ENCODE measurements at regions not wholly inside any gene's neighbourhood (a gene's known extent, or its start where the extent isn't known, plus 50 kb on each side); places are given as distances from the start of the nearest gene placed in this dataset.

DNA sequence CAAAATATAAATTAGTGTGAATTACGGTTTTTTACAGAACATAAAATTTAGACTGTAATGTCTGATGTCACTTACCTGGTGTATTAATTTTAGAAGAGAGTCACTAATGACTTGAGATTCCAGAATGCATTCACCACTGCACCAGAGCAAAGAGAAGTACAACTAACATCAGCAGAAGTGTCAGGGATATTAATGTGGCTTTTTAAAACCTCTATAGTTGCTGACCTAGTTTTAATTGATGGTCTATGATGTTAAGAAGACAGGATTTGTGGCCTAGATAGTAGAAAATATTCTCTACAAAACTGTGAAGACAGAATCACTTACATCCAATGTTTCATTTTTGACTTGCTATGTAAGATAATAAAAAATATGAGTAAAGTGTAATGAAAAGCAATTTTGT is 1181.6 kb downstream of the RAPGEF2 start:
- H3K4me2 ChIP-seq (ENCODE audit: insufficient read depth in 1 of 2, low read depth in 2 of 2, low read length in 2 of 2): no peak overlapping the region
- H3K9ac ChIP-seq (replicated peaks in 1 of 4; ENCODE audit: extremely low read depth in 1 of 4, low read depth in 3 of 4, low read length in 3 of 4): no peak overlapping the region
- no peaks in the 10 kb centered on the region for H3K79me2 ChIP-seq (ENCODE audit: control insufficient read depth in 1 of 2, insufficient read depth in 2 of 2, low read length in 2 of 2)
- ChIA-PET CTCF (ENCODE audit: partially characterized antibody) (no interaction called here), POLR2A (ENCODE audit: partially characterized antibody) (no interaction called here)
- H3K14ac ChIP-seq (ENCODE audit: insufficient read length): no peak overlapping the region
- no peak overlapping the region for H2BK120ac ChIP-seq (replicated peaks; ENCODE audit: low read depth, low read length)
- H3K23me2 ChIP-seq (ENCODE audit: low read depth, low read length): no peaks in the 10 kb centered on the region
- H3K36me3 ChIP-seq (ENCODE audit: control insufficient read depth in 2 of 4, insufficient read depth in 4 of 4, low read length in 3 of 4): no peaks in the 10 kb centered on the region
- H4K5ac ChIP-seq (ENCODE audit: insufficient read length, low read depth, low read length): no peak overlapping the region
- H2AK5ac ChIP-seq (ENCODE audit: low read depth, low read length): no peak overlapping the region
- no peaks in the 10 kb centered on the region for H3K4me1 ChIP-seq (replicated peaks in 1 of 4; ENCODE audit: control insufficient read depth in 3 of 4, insufficient read depth in 4 of 4, low read length in 3 of 4)
- H3K56ac ChIP-seq (replicated peaks; ENCODE audit: insufficient read length, low read depth, low read length): no peak overlapping the region
- WGBS, 2 experiments (ENCODE audit: extremely low coverage in 1 of 2, insufficient coverage in 1 of 2, insufficient read length in 1 of 2, insufficient replicate concordance in 2 of 2, low coverage in 1 of 2, low lambda C conversion rate in 2 of 2, missing lambda C conversion rate in 1 of 2): 95% methylated on average over 1 of the region's 1 CpG; no CpG with 5 or more reads in 1 of the 2 experiments
- H2BK5ac ChIP-seq (ENCODE audit: low read depth, low read length): no peak overlapping the region
- H4K8ac ChIP-seq (ENCODE audit: extremely low read depth, insufficient read depth, low read length): no peak overlapping the region
- H3K79me1 ChIP-seq (ENCODE audit: low read depth, low read length): no peaks in the 10 kb centered on the region
- no peak overlapping the region for H2AFZ ChIP-seq (ENCODE audit: low read length)
- H3K27me3 ChIP-seq (replicated peaks in 1 of 4; ENCODE audit: control insufficient read depth in 3 of 4, extremely low read depth in 1 of 4, insufficient read depth in 3 of 4, low read length in 3 of 4): no peaks in the 10 kb centered on the region
- no peak for DNase-seq (ENCODE audit: low read depth in 1 of 2, low spot score in 2 of 2)
- no peaks in the 10 kb centered on the region for H3K9me3 ChIP-seq (ENCODE audit: insufficient read depth in 2 of 2, low read depth in 1 of 2, low read length in 1 of 2)
- no peak for FAIRE-seq
- no peak overlapping the region for H3K23ac ChIP-seq (ENCODE audit: insufficient read length)
- H3K4ac ChIP-seq (replicated peaks; ENCODE audit: insufficient read length, low read depth, low read length): no peak overlapping the region
- no peak overlapping the region for H3K4me3 ChIP-seq (ENCODE audit: extremely low read depth in 1 of 4, insufficient read depth in 2 of 4, low read depth in 3 of 4, low read length in 4 of 4)
- no peak overlapping the region for H2BK12ac ChIP-seq (ENCODE audit: low read depth, low read length)
- no peak overlapping the region for H4K91ac ChIP-seq (replicated peaks; ENCODE audit: insufficient read length, low read length)
- no peaks in the 10 kb centered on the region for H4K20me1 ChIP-seq (replicated peaks in 1 of 2; ENCODE audit: control insufficient read depth in 1 of 2, insufficient read depth in 2 of 2, low read length in 2 of 2)
- H2BK20ac ChIP-seq (ENCODE audit: low read length): no peak overlapping the region
- no peak overlapping the region for H3K27ac ChIP-seq (ENCODE audit: low read depth, low read length)
- H2BK15ac ChIP-seq (ENCODE audit: low read length): no peak overlapping the region
- H3K18ac ChIP-seq (ENCODE audit: extremely low read depth, low read length): no peak overlapping the region
- TF ChIP-seq, protein P1, sequence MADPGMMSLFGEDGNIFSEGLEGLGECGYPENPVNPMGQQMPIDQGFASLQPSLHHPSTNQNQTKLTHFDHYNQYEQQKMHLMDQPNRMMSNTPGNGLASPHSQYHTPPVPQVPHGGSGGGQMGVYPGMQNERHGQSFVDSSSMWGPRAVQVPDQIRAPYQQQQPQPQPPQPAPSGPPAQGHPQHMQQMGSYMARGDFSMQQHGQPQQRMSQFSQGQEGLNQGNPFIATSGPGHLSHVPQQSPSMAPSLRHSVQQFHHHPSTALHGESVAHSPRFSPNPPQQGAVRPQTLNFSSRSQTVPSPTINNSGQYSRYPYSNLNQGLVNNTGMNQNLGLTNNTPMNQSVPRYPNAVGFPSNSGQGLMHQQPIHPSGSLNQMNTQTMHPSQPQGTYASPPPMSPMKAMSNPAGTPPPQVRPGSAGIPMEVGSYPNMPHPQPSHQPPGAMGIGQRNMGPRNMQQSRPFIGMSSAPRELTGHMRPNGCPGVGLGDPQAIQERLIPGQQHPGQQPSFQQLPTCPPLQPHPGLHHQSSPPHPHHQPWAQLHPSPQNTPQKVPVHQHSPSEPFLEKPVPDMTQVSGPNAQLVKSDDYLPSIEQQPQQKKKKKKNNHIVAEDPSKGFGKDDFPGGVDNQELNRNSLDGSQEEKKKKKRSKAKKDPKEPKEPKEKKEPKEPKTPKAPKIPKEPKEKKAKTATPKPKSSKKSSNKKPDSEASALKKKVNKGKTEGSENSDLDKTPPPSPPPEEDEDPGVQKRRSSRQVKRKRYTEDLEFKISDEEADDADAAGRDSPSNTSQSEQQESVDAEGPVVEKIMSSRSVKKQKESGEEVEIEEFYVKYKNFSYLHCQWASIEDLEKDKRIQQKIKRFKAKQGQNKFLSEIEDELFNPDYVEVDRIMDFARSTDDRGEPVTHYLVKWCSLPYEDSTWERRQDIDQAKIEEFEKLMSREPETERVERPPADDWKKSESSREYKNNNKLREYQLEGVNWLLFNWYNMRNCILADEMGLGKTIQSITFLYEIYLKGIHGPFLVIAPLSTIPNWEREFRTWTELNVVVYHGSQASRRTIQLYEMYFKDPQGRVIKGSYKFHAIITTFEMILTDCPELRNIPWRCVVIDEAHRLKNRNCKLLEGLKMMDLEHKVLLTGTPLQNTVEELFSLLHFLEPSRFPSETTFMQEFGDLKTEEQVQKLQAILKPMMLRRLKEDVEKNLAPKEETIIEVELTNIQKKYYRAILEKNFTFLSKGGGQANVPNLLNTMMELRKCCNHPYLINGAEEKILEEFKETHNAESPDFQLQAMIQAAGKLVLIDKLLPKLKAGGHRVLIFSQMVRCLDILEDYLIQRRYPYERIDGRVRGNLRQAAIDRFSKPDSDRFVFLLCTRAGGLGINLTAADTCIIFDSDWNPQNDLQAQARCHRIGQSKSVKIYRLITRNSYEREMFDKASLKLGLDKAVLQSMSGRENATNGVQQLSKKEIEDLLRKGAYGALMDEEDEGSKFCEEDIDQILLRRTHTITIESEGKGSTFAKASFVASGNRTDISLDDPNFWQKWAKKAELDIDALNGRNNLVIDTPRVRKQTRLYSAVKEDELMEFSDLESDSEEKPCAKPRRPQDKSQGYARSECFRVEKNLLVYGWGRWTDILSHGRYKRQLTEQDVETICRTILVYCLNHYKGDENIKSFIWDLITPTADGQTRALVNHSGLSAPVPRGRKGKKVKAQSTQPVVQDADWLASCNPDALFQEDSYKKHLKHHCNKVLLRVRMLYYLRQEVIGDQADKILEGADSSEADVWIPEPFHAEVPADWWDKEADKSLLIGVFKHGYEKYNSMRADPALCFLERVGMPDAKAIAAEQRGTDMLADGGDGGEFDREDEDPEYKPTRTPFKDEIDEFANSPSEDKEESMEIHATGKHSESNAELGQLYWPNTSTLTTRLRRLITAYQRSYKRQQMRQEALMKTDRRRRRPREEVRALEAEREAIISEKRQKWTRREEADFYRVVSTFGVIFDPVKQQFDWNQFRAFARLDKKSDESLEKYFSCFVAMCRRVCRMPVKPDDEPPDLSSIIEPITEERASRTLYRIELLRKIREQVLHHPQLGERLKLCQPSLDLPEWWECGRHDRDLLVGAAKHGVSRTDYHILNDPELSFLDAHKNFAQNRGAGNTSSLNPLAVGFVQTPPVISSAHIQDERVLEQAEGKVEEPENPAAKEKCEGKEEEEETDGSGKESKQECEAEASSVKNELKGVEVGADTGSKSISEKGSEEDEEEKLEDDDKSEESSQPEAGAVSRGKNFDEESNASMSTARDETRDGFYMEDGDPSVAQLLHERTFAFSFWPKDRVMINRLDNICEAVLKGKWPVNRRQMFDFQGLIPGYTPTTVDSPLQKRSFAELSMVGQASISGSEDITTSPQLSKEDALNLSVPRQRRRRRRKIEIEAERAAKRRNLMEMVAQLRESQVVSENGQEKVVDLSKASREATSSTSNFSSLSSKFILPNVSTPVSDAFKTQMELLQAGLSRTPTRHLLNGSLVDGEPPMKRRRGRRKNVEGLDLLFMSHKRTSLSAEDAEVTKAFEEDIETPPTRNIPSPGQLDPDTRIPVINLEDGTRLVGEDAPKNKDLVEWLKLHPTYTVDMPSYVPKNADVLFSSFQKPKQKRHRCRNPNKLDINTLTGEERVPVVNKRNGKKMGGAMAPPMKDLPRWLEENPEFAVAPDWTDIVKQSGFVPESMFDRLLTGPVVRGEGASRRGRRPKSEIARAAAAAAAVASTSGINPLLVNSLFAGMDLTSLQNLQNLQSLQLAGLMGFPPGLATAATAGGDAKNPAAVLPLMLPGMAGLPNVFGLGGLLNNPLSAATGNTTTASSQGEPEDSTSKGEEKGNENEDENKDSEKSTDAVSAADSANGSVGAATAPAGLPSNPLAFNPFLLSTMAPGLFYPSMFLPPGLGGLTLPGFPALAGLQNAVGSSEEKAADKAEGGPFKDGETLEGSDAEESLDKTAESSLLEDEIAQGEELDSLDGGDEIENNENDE (IDR thresholded peaks at IDR 0.05; ENCODE audit: insufficient replicate concordance, low read length): no peak

Measured in H1 (cell line).